C4-2B (cell line): ENCODE measurements at regions not wholly inside any gene's neighbourhood (a gene's known extent, or its start where the extent isn't known, plus 50 kb on each side); places are given as distances from the start of the nearest gene placed in this dataset.

ENCODE experiments used
- H3K27ac ChIP-seq: fragments of 450-650 bp; 2 replicates; pipeline ENCODE4 v1.5.1; 2017
- CTCF ChIP-seq: fragments of 450-650 bp; conservative IDR thresholded peaks from 2 replicates; pipeline ENCODE4 v1.5.1; 2017; ENCODE audit warnings: mild to moderate bottlenecking
- ZFX ChIP-seq: fragments of 450-650 bp; IDR thresholded peaks from 2 replicates; pipeline ENCODE4 v1.6.1; 2017

- TF ChIP-seq CTCF (no peak), ZFX (no peak)
Observed at GRCh38 chr5:114208120-114208519, 153.8 kb upstream of the KCNN2 start.

GRCh38 chr5:114208588-114208987 is 153.3 kb upstream of the KCNN2 start:
- no peak overlapping the region for H3K27ac ChIP-seq
- TF ChIP-seq CTCF = no peak
- no peak for TF ChIP-seq ZFX

More at GRCh38 chr5:114208120-114208519, 153.8 kb upstream of the KCNN2 start:
- H3K27ac ChIP-seq = no peak overlapping the region

- H3K27ac ChIP-seq = no peak overlapping the region
- TF ChIP-seq CTCF = no peak
- TF ChIP-seq ZFX = no peak
Observed at GRCh38 chr5:114210662-114211061, 151.2 kb upstream of the KCNN2 start.

DNA sequence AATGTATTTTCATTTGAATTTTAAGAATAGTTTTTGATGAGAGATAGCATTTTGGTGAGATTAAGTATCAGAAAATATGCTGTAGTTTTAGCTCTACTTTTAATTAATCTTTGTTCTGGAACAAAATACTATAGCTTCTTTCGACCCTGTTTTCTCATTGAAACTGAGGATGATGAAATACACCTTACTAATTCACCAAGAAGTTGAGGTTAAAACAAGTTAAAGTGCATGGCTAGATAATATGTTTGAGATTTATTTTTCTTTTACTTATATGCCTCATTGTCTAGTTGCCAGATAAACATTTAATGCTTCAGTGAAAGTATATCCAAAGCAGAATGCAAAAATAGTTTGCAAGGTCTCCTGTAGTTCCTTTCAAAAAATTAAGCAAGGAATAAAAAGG is 140.1 kb upstream of the KCNN2 start:
- no peak for TF ChIP-seq CTCF
- TF ChIP-seq ZFX = no peak
- no peak overlapping the region for H3K27ac ChIP-seq

DNA sequence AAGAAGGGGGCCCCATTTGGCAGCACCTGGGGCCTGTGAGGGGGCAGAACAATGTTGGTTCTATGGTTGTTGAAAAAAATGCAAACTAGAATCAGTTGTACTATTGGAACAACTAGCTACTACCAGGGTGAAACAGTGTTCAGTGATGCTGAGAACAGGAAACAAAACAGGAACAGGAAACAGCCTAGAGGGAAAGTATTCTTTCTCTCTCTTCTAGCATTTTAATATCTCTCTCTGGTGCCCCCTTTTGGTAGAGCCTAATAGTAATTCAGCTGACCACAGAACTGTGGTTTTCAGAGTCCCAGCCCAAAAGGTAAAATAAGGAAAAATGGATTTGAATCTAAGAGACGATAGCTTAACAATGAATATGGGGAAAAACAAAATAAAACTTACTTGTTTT is 138.0 kb upstream of the KCNN2 start:
- H3K27ac ChIP-seq = no peak overlapping the region
- peak; percentile 81 for TF ChIP-seq CTCF
- no peak for TF ChIP-seq ZFX

DNA sequence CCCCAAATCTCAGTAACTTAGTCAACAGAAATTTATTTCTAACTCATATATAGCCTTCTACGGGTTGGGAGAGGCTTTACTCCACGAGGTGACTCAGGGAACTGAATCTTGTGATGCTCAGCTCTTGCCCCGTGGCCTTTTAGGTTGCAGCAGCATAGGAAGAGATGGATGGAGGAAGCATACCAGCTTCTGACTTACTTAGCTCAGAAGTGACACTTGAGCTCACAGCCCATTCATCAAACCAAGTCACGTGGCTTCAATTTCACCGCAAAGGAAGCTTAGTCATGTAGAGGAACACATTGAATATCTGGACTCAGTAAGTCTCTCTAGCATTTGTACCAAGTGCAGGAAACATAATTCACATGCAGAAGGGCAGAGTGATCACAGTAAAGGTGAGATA is 124.1 kb upstream of the KCNN2 start:
- no peak overlapping the region for H3K27ac ChIP-seq
- no peak for TF ChIP-seq ZFX
- no peak for TF ChIP-seq CTCF

GRCh38 chr5:114238771-114239313 is 123.0 kb upstream of the KCNN2 start:
- TF ChIP-seq ZFX (no peak), CTCF (no peak)
- H3K27ac ChIP-seq = no peak overlapping the region
